H1 (cell line): ENCODE measurements at regions not wholly inside any gene's neighbourhood (a gene's known extent, or its start where the extent isn't known, plus 50 kb on each side); places are given as distances from the start of the nearest gene placed in this dataset.

Experiments used
- CTCF ChIA-PET: fragments of 300-600 bp; sonication (Branson Sonifier 250); formaldehyde crosslinking; loops from one replicate; lab custom pipeline; 2021; ENCODE audit not compliant: partially characterized antibody; lab: Charles Lee
- POLR2A ChIA-PET: fragments of 300-600 bp; sonication (Branson Sonifier 250); formaldehyde crosslinking; loops from one replicate; lab custom pipeline; 2021; ENCODE audit warnings: inconsistent platforms; ENCODE audit not compliant: partially characterized antibody; lab: Charles Lee
- DNase-seq, 2 experiments: peaks; one replicate each; pipeline versions ENCODE4 v3.0.0 to v3.0.0-alpha.2; 2010 to 2022; ENCODE audit warnings: low spot score in 2 of 2, low read depth in 1 of 2, mixed read lengths in 1 of 2
- FAIRE-seq: peaks from 2 replicates; lab custom pipeline; 2011; peaks lifted over from hg19 to GRCh38; lab: Jason Lieb, UNC
- H2AFZ ChIP-seq: 2 replicates; pipeline ENCODE4 v1.8.1; 2012; ENCODE audit warnings: low read length, inconsistent platforms
- H2AK5ac ChIP-seq: 2 replicates; pipeline ENCODE4 v1.6.1; 2013; ENCODE audit warnings: low read depth, low read length
- H2BK120ac ChIP-seq: replicated peaks from 2 replicates; pipeline ENCODE3; 2013; ENCODE audit warnings: low read depth, low read length, inconsistent platforms
- H2BK12ac ChIP-seq: 2 replicates; pipeline ENCODE4 v1.6.1; 2013; ENCODE audit warnings: low read depth, low read length
- H2BK15ac ChIP-seq: 2 replicates; pipeline ENCODE4 v1.6.1; 2013; ENCODE audit warnings: low read length
- H2BK20ac ChIP-seq: 2 replicates; pipeline ENCODE4 v1.6.1; 2013; ENCODE audit warnings: low read length
- H2BK5ac ChIP-seq: 2 replicates; pipeline ENCODE4 v1.6.1; 2013; ENCODE audit warnings: low read depth, low read length
- H3K14ac ChIP-seq: 2 replicates; pipeline ENCODE4 v1.6.1; 2013; ENCODE audit warnings: inconsistent platforms; ENCODE audit not compliant: insufficient read length
- H3K18ac ChIP-seq: 2 replicates; pipeline ENCODE4 v1.6.1; 2013; ENCODE audit warnings: low read length; ENCODE audit errors: extremely low read depth
- H3K23ac ChIP-seq: 2 replicates; pipeline ENCODE4 v1.6.1; 2013; ENCODE audit warnings: inconsistent platforms; ENCODE audit not compliant: insufficient read length
- H3K23me2 ChIP-seq: 2 replicates; pipeline ENCODE4 v1.6.1; 2013; ENCODE audit warnings: low read depth, low read length
- H3K27ac ChIP-seq: 2 replicates; pipeline ENCODE4 v1.6.1; 2011; ENCODE audit warnings: low read depth, low read length, inconsistent platforms
- H3K27me3 ChIP-seq, 4 experiments: replicated peaks in 1 of 4; 1 replicate in 1 of 4; 2 replicates in 3 of 4; pipeline versions ENCODE4 v1.6.1 to v1.8.1; 2011 to 2013; ENCODE audit warnings: low read length in 3 of 4, mild to moderate bottlenecking in 3 of 4, inconsistent platforms in 2 of 4, mixed read lengths in 2 of 4, moderate library complexity in 1 of 4; ENCODE audit not compliant: control insufficient read depth in 3 of 4, insufficient read depth in 3 of 4; ENCODE audit errors: extremely low read depth in 1 of 4
- H3K36me3 ChIP-seq, 4 experiments: 2 replicates each; pipeline versions ENCODE4 v1.6.1 to v1.8.1; 2011 to 2013; ENCODE audit warnings: mild to moderate bottlenecking in 4 of 4, low read length in 3 of 4, moderate library complexity in 2 of 4, control low read depth in 1 of 4, inconsistent platforms in 1 of 4; ENCODE audit not compliant: insufficient read depth in 4 of 4, control insufficient read depth in 2 of 4
- H3K4ac ChIP-seq: replicated peaks from 2 replicates; pipeline ENCODE3; 2013; ENCODE audit warnings: low read length, low read depth, mixed read lengths, inconsistent platforms; ENCODE audit not compliant: insufficient read length
- H3K4me1 ChIP-seq, 4 experiments: replicated peaks in 1 of 4; 1 replicate in 1 of 4; 2 replicates in 3 of 4; pipeline versions ENCODE4 v1.6.1 to v1.8.1; 2011 to 2013; ENCODE audit warnings: low read length in 3 of 4, inconsistent platforms in 2 of 4, mixed read lengths in 1 of 4; ENCODE audit not compliant: insufficient read depth in 4 of 4, control insufficient read depth in 3 of 4
- H3K4me2 ChIP-seq, 2 experiments: 2 replicates each; pipeline versions ENCODE4 v1.6.1 to v1.8.1; 2011 to 2013; ENCODE audit warnings: low read depth in 2 of 2, low read length in 2 of 2, control low read depth in 1 of 2, inconsistent platforms in 1 of 2, mild to moderate bottlenecking in 1 of 2; ENCODE audit not compliant: insufficient read depth in 1 of 2
- H3K4me3 ChIP-seq, 4 experiments: fragments of 200-600, 300-600 bp in 1 of 4; sonication (generic), shearing (Covaris generic), sonication (Bioruptor Twin) in 1 of 4; 2 replicates each; pipeline versions ENCODE4 v1.5.1 to v1.8.1; 2011 to 2016; ENCODE audit warnings: low read length in 4 of 4, low read depth in 3 of 4, control low read depth in 2 of 4, inconsistent platforms in 2 of 4, mild to moderate bottlenecking in 2 of 4, mixed read lengths in 1 of 4, moderate library complexity in 1 of 4; ENCODE audit not compliant: insufficient read depth in 2 of 4; ENCODE audit errors: extremely low read depth in 1 of 4
- H3K56ac ChIP-seq: replicated peaks from 2 replicates; pipeline ENCODE3; 2013; ENCODE audit warnings: low read depth, mild to moderate bottlenecking, mixed read lengths, low read length, inconsistent platforms; ENCODE audit not compliant: insufficient read length
- H3K79me1 ChIP-seq: 2 replicates; pipeline ENCODE4 v1.6.1; 2013; ENCODE audit warnings: low read depth, low read length, control low read depth
- H3K79me2 ChIP-seq, 2 experiments: 2 replicates each; pipeline versions ENCODE4 v1.6.1 to v1.8.1; 2012 to 2013; ENCODE audit warnings: low read length in 2 of 2, mild to moderate bottlenecking in 2 of 2, inconsistent platforms in 1 of 2; ENCODE audit not compliant: insufficient read depth in 2 of 2, control insufficient read depth in 1 of 2
- H3K9ac ChIP-seq, 4 experiments: replicated peaks in 1 of 4; 1 replicate in 1 of 4; 2 replicates in 3 of 4; pipeline versions ENCODE4 v1.6.1 to v1.8.1; 2011 to 2013; ENCODE audit warnings: low read depth in 3 of 4, low read length in 3 of 4, control low read depth in 2 of 4, mild to moderate bottlenecking in 2 of 4, moderate library complexity in 2 of 4, inconsistent platforms in 1 of 4; ENCODE audit errors: extremely low read depth in 1 of 4
- H3K9me3 ChIP-seq, 2 experiments: 2 replicates each; pipeline versions ENCODE4 v1.6.1 to v1.8.1; 2012 to 2013; ENCODE audit warnings: mild to moderate bottlenecking in 2 of 2, moderate library complexity in 2 of 2, control low read depth in 1 of 2, inconsistent platforms in 1 of 2, low read depth in 1 of 2, low read length in 1 of 2, mixed read lengths in 1 of 2; ENCODE audit not compliant: insufficient read depth in 2 of 2
- H4K20me1 ChIP-seq, 2 experiments: replicated peaks in 1 of 2; 2 replicates each; pipeline versions ENCODE3 to v1.8.1; 2011 to 2013; ENCODE audit warnings: inconsistent platforms in 2 of 2, low read length in 2 of 2, mild to moderate bottlenecking in 1 of 2; ENCODE audit not compliant: insufficient read depth in 2 of 2, control insufficient read depth in 1 of 2
- H4K5ac ChIP-seq: 2 replicates; pipeline ENCODE4 v1.6.1; 2013; ENCODE audit warnings: low read length, low read depth, mixed read lengths, inconsistent platforms; ENCODE audit not compliant: insufficient read length
- H4K8ac ChIP-seq: 2 replicates; pipeline ENCODE4 v1.8.0; 2013; ENCODE audit warnings: mild to moderate bottlenecking, moderate library complexity, low read length, inconsistent platforms; ENCODE audit not compliant: insufficient read depth; ENCODE audit errors: extremely low read depth
- H4K91ac ChIP-seq: replicated peaks from 2 replicates; pipeline ENCODE3; 2013; ENCODE audit warnings: low read length, mixed read lengths, inconsistent platforms; ENCODE audit not compliant: insufficient read length
- BCL11A ChIP-seq, 2 experiments: IDR thresholded peaks; one replicate each; pipeline ENCODE4 v1.6.1; 2011; ENCODE audit warnings: low read depth in 2 of 2, low read length in 2 of 2, mild to moderate bottlenecking in 2 of 2
- CEBPB ChIP-seq: IDR thresholded peaks from 2 replicates; pipeline ENCODE4 v1.6.1; 2012; ENCODE audit warnings: low read depth, low read length
- CREB1 ChIP-seq: IDR thresholded peaks from 2 replicates; pipeline ENCODE4 v1.6.1; 2012; ENCODE audit warnings: inconsistent platforms
- FOSL1 ChIP-seq: IDR thresholded peaks from 2 replicates; pipeline ENCODE4 v1.6.1; 2011; ENCODE audit warnings: mild to moderate bottlenecking, low read depth, low read length, moderate library complexity; ENCODE audit not compliant: insufficient read depth
- HDAC2 ChIP-seq, 2 experiments: fragments of 300-600 bp in 1 of 2; sonication (generic) in 1 of 2; IDR thresholded peaks; 2 replicates each; pipeline ENCODE4 v1.6.1; 2011 to 2012; ENCODE audit warnings: low read depth in 2 of 2, low read length in 2 of 2, mild to moderate bottlenecking in 2 of 2, moderate library complexity in 2 of 2, borderline replicate concordance in 1 of 2, inconsistent platforms in 1 of 2
- JUND ChIP-seq: IDR thresholded peaks from 2 replicates; pipeline ENCODE4 v1.6.1; 2011; ENCODE audit warnings: mild to moderate bottlenecking, improper control_type of control experiment, low read length
- KDM4A ChIP-seq: IDR thresholded peaks from one replicate; pipeline ENCODE4 v1.7.1; 2012; ENCODE audit warnings: low read depth, mild to moderate bottlenecking, moderate library complexity, low read length, inconsistent platforms; ENCODE audit not compliant: severe bottlenecking
- KDM5A ChIP-seq: fragments of 200-600 bp; IDR thresholded peaks from 2 replicates; pipeline ENCODE4 v1.7.1; 2012; ENCODE audit warnings: mild to moderate bottlenecking, low read length, inconsistent platforms, mixed read lengths
- MAFK ChIP-seq: IDR thresholded peaks from 2 replicates; pipeline ENCODE4 v1.6.1; 2012; ENCODE audit warnings: low read depth, mild to moderate bottlenecking, improper control_type of control experiment, low read length
- POLR2A ChIP-seq, 2 experiments: IDR thresholded peaks; 1 replicate in 1 of 2; 2 replicates in 1 of 2; pipeline ENCODE4 v1.6.1; 2011; ENCODE audit warnings: low read depth in 2 of 2, low read length in 2 of 2, mild to moderate bottlenecking in 2 of 2; ENCODE audit errors: control extremely low read depth in 1 of 2
- SUZ12 ChIP-seq: fragments of 200-600 bp; sonication (generic); IDR thresholded peaks from 2 replicates; pipeline ENCODE4 v1.6.1; 2012; ENCODE audit warnings: mild to moderate bottlenecking, inconsistent platforms, low read length, moderate library complexity, mixed read lengths
- WGBS, 2 experiments: shearing (Covaris generic) in 1 of 2; methylation state at CpG; one replicate each; pipeline versions ENCODE4 v1.1.6 to v1.1.7; 2013 to 2015; ENCODE audit warnings: low lambda C conversion rate in 2 of 2, mixed read lengths in 2 of 2, inconsistent platforms in 1 of 2, low coverage in 1 of 2, missing lambda C conversion rate in 1 of 2; ENCODE audit not compliant: insufficient replicate concordance in 2 of 2, insufficient coverage in 1 of 2, insufficient read length in 1 of 2; ENCODE audit errors: extremely low coverage in 1 of 2, missing lambda C conversion rate in 1 of 2; 5-methylcytosine and 5-hydroxymethylcytosine counted together

DNA sequence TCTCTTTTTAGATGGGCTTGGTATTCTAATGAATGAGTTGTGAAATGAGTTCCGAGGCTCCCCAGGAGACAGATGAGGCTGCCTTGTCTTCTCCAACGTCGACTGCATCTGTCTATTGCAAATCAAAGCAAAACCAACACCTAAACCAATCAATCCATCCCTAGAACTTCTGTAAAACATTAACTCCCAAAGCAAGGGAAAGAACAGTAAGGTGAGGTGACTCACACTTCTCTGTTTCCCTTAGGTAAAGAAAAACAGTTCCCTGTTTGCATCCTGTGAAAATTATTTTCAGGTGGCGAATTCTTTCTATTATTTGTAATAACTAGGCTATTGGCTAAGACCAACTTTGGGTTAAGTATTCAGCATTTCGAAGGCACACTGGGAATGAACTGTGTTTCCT, 249.4 kb downstream of the EPHA4 start:
- CTCF ChIA-PET: interaction anchor here (0.7 kb wide), 1 partner anchor 467 kb away, joined by 3 read pairs; no protein-coding TSS in a partner anchor

More for the DNA sequence above, 249.4 kb downstream of the EPHA4 start:
- H3K4me3 ChIP-seq: no peak overlapping the region
- no peak overlapping the region for H3K9ac ChIP-seq
- H3K4me2 ChIP-seq: no peak overlapping the region
- H4K8ac ChIP-seq: no peak overlapping the region
- H3K23ac ChIP-seq: no peak overlapping the region
- H3K14ac ChIP-seq: no peak overlapping the region
- H2BK5ac ChIP-seq: no peak overlapping the region
- H2BK12ac ChIP-seq: no peak overlapping the region
- no peak overlapping the region for H4K91ac ChIP-seq
- no peak overlapping the region for H3K56ac ChIP-seq
- no peaks in the 10 kb centered on the region for H3K4me1 ChIP-seq
- no peaks in the 10 kb centered on the region for H3K36me3 ChIP-seq
- H4K20me1 ChIP-seq: no peaks in the 10 kb centered on the region
- FAIRE-seq (no peak), DNase-seq (no peak)
- no peak overlapping the region for H2BK15ac ChIP-seq
- no peaks in the 10 kb centered on the region for H3K27me3 ChIP-seq
- no peak overlapping the region for H2AK5ac ChIP-seq
- 90% methylated on average over 5 of the region's 5 CpGs; no CpG with 5 or more reads in 1 of the 2 experiments for WGBS, 2 experiments
- H3K27ac ChIP-seq: no peak overlapping the region
- H4K5ac ChIP-seq: no peak overlapping the region
- H2BK120ac ChIP-seq: no peak overlapping the region
- H3K23me2 ChIP-seq: no peaks in the 10 kb centered on the region
- POLR2A ChIA-PET: no interaction called here
- no peak for TF ChIP-seq JUND
- TF ChIP-seq KDM5A: no peak
- TF ChIP-seq MAFK: no peak
- no peak for TF ChIP-seq POLR2A (IDR thresholded peaks at IDR 0.05; ENCODE audit: control extremely low read depth in 1 of 2, low read depth in 2 of 2, low read length in 2 of 2)
- no peak for TF ChIP-seq SUZ12
- no peak for TF ChIP-seq CREB1
- TF ChIP-seq FOSL1: no peak
- TF ChIP-seq CEBPB: no peak
- no peak for TF ChIP-seq KDM4A
- TF ChIP-seq BCL11A (IDR thresholded peaks at IDR 0.05; ENCODE audit: low read depth in 2 of 2, low read length in 2 of 2): no peak
- TF ChIP-seq HDAC2 (IDR thresholded peaks at IDR 0.05; ENCODE audit: borderline replicate concordance in 1 of 2, low read depth in 2 of 2, low read length in 2 of 2): no peak
- H3K79me1 ChIP-seq: no peaks in the 10 kb centered on the region
- no peak overlapping the region for H2AFZ ChIP-seq
- no peak overlapping the region for H2BK20ac ChIP-seq
- no peaks in the 10 kb centered on the region for H3K79me2 ChIP-seq
- no peak overlapping the region for H3K18ac ChIP-seq
- no peaks in the 10 kb centered on the region for H3K9me3 ChIP-seq
- H3K4ac ChIP-seq: no peak overlapping the region
